Stimulated activated CD8-positive, alpha-beta memory T cell treated with anti-CD3 and anti-CD28 coated beads, Interleukin-12 subunit alpha, Interleukin-12 subunit beta, amount 100 ng/mL, for 1 hour (primary cell): ENCODE measurements at regions not wholly inside any gene's neighbourhood (a gene's known extent, or its start where the extent isn't known, plus 50 kb on each side); places are given as distances from the start of the nearest gene placed in this dataset.

Experiments used
- DNase-seq: peaks from one replicate; pipeline ENCODE4 v3.0.0-alpha.2; 2020; ENCODE audit warnings: low read depth

DNA sequence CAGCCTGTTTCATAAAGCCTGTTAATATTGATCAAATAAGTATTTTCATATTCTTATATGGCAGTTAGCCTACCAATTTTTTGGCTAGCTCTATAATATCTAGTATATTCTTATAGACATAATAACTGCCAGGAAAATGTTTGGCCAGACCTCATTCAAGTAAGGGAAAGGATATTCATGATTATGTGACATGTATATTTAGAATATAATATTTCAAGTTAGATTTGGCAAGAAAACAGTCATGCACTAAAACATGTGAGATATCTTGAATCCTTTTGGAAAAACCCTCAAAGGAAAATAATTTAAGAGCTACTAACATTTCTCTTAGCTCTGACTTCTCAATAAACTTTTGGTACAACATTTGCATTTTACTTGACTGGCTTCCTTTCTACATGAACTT lies 694.1 kb downstream of the PLCL1 start:
- DNase-seq, result no peak

DNA sequence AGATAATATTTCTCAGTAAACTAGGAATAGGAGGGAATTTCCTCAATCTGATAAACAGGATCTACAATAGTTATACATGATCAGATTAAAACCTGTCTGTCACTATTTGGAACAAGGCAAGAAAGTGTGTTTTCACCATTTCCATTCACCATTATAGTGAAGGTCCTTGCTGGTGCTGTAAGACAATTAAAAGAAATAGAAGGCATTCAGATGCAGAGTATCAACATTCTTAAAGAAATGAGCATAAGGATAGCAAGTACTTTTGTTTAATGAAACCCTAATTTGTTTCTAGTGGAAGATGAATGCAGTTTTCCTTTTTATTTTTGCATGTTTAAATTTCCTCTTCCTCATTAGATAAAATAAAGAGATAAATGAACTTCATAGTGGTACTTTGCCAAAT lies 693.7 kb downstream of the PLCL1 start:
- no peak for DNase-seq

DNA sequence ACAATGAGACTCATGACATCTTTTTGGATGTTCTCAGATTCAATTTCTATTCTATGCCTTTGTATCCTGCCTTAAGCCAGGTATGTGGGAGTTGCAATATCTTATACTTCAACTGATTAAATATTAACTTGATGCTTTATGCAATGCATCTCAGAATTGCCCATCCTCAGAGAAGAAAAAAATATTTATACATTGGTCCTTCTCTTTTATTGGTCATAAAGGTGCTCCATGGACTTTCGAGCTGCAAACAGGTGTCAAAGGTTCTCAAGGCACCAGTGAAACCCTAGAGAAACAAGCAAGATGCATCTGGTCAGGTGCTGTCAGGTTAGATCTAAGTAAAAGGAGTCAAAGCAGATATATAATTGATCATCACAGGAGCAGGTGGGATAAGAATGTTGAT lies 690.5 kb downstream of the PLCL1 start:
- DNase-seq, result no peak

DNA sequence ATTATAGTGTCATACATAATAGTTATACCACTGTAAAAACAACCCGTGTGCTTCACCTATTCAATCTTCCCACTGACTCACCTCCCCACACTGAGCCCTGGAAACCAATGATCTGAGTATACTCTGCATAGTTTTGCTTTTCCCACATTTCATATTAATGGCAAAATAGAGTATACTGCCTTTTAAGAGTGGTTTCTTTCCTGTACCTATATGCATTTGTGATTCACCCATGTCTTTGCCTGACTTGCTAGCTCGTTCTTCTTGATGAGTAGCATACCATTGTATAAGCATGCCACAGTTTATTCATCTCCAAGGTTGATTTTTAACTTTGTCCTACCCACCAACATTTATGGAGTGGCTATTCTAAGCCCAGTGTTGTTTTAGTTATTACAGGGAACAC lies 686.4 kb downstream of the PLCL1 start:
- no peak for DNase-seq

DNA sequence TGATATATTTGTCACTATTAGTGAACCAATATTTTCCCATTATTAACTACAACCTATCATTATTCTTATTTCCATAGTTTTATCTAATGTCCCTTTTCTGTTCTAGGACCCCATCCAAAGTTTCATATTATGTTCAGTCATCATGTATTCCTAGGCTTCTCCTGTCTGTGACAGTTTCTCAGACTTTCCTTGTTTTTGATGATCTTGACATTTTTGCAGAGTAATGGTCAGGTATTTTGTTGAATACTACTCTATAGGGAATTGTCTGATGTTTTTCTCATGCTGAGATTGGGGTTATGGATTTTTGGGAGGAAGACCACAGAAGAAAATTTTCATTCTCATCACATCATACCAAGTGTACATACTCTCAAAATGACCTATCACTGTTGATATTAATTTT lies 684.6 kb downstream of the PLCL1 start:
- DNase-seq, result no peak

DNA sequence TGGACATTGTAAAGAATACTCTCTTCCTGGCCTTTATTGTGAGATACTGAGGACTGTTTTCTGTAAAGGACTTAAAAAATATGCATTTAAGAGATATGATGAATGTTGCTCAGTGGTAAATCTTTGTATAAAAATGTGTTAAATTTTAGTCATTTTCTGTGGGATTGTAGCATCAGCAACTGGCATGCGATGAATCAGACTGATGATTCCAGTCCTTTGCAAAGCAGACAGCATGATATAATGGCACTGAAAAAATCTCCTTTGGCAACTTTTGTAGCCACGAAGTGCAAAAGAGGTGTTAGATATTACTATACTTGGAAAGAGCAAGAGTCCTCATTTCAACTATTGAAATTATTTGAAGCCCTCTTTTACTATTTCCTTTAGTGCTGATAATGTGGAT lies 678.7 kb downstream of the PLCL1 start:
- no peak for DNase-seq

DNA sequence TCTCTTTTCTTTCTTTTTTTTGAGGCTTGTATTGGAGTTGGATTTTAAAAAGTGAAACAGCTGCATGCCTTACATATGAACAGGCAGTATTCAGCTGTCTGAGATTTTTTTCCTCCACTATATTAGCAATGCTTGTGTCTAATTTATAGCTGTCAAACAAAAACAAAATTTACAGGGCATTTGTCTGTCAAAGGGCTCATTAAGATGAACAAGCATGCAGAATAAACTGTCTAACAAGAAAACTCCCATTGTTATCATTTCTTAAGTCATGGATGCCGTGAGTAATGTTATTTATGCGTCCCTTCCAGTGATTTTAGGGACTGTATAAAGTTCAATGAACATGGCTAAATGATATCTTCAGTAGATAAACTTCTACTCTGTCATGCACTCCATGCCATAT lies 674.7 kb downstream of the PLCL1 start:
- DNase-seq, result no peak

DNA sequence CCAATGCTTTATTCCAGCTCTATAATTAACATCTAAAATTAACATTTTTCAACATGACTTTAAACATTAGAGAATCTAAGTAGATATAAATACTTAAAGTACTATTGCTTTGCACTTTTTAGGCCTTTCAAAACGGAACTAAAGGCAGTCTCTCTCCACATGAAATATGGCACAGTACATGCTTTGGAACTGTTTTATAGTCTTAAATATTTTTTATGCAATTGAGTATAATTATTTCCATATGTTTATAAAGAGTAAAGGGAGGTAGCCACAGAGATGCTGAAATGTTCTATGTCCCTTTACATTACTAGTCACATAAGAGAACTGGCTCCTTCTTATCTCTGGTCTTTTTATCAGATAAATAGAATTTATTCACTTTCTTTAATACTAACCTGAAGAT lies 674.0 kb downstream of the PLCL1 start:
- no peak for DNase-seq

DNA sequence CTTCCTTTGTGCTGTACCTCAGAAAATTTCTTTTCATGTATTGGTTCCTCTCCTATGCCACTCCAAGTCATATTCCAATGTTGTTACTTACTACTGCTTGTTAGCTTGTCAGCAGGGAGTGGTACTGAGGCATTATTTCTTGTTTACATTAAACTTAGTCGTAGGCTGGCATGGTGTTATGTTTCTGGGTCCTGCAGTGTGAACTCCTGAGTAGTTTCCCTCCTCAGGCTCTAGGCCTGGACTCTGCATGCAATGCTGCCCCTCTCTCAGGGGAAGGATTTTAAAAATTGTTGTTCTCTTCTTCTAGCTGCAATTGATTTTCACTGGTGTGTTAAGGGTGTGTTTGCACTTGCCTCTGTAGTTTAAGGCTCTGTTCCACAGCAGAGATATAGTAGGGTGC lies 671.6 kb downstream of the PLCL1 start:
- no peak for DNase-seq

DNA sequence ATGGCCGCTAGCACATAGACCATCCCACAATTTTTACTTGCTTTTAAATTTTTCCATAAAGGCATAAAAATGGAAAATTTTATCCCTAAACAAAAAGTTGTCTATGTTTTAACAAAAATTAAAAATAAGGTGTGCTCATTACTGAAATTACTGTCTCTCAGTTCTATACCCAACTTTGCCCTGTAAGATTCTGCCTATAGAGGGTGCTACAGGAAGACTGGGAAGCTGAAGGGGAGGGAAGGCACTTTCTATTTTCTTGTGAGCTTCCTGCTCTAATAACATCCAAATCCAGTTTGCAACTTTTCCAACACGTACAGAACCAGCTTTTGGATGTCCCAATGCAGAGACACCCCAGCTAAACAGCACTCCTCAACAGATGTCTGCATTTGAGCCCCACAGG lies 666.9 kb downstream of the PLCL1 start:
- DNase-seq, result no peak

DNA sequence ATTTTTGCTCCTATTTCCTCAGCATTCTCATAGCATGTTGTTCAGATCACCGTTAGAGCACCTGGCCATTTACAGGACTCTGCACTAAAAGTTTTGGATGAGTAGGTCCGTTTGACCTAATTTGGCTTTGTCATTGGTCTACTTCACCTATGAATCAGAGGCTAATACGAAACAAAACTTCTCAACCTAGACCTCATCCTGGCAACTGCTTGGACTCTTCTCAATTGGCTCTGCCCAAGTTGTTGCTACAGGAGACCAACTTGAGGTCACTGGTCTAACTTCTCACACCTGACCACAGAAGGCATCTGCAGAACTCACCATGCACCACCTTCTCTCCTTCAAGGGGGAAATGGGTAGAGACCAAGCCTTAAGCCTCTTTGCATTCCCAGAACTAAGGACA lies 663.7 kb downstream of the PLCL1 start:
- DNase-seq, result no peak

DNA sequence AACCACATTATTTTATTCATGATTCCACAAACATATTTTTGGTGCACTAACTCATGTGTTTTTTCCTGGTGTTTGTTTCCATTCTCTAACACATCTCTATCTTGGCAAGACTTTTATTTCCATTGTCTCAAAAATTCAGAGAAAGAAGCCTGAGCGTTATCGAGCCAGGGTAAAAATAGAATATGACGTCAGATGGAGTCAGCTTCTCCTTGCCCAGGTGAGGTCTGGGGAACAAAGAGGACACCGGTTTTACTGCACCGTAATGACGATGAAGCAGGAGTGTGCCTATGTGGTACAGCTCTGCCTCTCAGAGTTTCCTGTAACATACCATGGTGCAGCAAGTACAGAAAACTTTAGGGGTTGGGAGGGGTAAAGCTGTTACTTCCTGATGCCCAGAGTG lies 661.6 kb downstream of the PLCL1 start:
- DNase-seq, result no peak

DNA sequence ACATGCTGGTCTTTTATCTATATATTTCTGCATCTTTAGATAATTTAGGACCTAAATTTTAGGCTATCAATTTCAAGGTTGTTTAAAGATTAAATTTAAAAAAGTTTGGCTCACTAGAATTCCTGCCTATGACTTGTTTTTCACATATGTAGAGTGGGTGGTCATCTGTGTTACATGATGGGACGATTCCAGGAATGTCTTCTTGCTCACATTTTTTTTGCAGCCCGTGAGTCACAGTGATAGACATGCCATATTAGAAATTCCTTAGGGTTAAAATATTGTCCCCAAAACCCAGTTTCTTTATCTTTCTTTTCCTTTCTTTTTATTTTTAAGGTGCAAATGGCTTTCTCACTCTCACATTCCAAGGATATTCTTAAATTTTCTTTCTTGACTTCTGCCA lies 652.0 kb downstream of the PLCL1 start:
- DNase-seq, result no peak

DNA sequence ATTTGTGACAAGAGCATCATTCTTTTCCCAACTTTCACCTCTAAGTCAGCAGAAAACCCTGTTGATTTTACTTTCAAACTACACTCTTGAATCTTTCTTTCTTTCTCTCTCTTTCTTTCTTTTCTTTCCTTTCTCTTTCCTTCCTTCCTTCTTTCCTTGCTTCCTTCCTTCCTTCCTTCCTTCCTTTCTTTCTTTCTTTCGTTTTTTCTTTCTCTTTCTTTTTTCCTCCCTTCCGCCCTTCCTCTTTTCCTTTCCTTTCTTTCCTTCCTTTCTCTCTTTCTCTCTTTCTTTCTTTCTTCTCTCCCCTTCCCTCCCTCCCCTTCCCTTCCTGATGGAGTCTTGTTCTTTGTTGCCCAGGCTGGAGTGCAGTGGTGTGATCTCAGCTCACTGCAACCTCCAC lies 649.5 kb downstream of the PLCL1 start:
- no peak for DNase-seq

DNA sequence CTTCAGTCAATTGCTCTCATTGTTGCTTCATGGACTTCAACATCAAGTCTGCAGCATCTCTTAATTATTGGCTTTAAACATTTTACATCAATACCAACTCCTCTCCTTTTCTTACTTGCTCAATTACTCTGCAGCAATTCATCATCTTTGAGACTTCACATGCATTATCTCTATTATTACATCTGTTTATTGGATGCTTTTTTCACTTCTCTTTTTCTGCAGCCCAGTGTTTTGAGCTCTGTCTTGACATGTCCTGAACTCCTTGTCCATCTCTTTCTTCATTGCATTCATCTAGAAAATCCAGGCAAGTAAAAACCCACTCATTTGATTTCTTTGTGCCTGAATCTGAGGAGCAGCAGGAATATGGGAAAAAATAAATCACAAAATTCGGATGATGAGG lies 647.9 kb downstream of the PLCL1 start:
- no peak for DNase-seq

DNA sequence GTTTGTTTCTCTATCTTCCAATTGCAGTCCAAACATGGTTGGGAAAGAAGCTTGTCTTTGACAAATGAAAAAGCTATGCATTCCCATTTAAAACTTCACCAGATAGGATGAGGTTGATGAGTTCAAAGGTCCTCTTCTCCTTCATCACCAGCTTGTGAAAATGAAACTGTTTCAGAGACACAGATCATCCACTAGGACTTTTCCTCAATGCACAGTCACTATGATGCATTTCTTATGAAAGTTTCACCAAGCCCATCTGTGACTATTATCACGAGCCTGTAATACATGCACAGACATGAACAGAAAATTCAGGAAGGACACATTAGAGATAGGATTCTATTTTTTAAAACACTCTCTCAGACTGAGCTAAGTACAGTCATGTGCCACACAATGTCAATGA lies 644.4 kb downstream of the PLCL1 start:
- no peak for DNase-seq

DNA sequence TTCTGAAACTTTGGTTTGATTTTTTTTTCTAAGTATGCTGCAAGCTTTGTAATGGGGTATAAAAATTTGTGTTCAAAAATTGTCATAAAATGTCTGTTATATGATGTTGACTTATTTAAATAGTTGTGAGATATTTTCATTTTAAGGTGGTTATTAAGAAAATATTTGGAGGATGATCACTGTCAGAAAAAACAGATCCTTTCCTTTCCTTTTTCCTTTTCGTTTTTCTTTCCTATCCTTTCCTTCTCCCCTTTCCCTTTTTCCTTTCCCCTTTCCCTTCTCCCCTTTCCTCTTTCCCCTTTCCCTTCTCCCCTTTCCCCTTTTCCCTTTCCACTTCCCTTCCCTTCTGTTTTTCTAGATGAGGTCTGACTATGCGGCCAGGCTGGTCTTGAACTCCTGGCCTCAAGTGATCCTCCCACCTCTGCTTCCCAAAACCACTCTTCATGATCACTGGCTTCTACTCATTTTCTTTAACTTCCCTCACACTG lies 640.5 kb downstream of the PLCL1 start:
- DNase-seq, result no peak

DNA sequence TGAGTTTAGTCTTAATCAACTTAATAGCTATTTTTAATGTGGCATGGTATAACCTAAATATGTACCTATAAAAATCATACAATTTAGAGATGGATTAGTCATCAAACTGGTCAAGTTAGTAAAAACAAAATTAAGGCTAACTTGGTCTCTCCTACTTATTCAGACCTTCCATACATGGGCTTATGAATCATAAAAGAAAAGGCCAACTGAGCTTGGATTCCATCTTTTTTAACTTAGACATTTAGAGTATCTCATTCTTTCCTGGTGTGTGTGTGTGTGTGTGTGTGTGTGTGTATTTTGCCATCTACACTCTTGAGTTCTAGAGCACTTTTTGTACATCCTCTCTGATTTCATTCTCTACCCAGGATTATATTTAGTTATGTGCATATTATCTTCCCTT lies 637.5 kb downstream of the PLCL1 start:
- no peak for DNase-seq

DNA sequence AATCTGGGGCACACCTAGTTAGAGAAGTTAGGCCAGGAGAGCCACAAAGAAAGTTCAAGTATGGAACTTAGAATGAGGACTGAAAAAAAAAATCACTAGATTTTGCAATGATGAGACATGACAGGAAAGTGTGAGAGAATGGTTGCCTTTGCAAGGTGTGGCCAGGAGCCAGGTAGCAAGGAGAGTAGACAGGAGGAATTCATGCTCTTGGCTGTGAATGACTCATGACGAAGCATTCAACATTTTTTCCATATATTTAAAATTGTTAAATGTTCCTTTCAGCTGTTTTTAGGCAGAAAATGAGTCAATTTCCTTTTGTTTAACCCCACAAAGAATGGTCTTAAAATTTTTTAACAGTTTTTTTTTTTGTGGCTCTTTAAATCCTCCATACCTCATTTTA lies 636.9 kb downstream of the PLCL1 start:
- no peak for DNase-seq

DNA sequence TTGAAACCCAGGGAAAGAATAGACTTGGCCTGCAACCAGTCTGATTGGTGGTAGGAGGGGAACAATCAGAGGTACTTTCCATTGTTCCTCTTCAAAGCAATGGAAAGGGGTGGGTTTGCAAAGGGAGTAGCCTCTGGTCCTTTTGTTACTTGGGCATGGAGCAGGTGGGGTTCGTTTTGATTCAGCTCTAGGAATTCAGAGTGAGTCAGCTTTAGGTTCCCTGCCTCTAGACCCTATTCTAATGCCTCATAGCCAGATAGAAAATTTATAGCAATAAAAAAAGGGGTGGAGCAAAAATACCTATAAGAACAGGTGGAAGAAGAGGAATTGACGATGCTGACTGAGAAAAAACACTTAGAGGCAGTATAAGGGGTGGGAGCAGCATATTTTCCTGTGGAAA lies 636.4 kb downstream of the PLCL1 start:
- no peak for DNase-seq

DNA sequence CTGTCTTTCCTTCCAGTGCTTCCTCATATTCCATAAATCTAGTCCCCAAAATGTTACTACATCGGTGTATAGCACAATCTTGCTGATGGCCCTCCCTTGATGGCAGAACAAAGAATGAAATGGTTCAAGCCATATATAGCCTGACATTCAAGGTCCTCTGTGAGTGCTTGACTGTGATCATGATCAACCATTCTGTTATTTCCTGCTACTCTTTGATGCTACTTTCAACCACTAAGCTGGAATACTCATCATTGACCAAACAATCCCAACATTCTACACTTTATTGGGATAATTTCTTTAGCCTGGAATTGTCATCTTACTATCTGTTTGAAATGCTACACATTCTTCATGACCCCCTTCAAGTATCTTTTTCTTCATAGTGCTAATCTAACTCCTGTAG lies 633.9 kb downstream of the PLCL1 start:
- no peak for DNase-seq

DNA sequence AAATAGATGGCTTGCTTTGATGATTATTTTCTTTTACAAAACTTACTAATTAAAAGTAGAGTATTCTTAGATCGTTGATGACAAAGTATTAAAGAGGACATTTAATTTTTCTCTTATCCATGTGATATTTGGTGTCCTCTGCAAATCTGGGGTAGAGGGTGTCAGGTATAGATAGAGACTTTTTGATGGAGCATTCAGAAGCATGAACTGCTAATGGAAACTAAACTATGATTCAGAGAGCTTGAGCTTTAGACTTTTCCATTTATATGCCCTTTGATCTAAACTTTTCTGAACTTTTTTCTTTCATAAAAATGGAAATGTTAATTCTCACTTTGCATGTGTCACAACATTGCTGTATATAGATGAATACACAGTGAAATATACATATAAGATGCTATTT lies 619.7 kb downstream of the PLCL1 start:
- DNase-seq, result no peak

DNA sequence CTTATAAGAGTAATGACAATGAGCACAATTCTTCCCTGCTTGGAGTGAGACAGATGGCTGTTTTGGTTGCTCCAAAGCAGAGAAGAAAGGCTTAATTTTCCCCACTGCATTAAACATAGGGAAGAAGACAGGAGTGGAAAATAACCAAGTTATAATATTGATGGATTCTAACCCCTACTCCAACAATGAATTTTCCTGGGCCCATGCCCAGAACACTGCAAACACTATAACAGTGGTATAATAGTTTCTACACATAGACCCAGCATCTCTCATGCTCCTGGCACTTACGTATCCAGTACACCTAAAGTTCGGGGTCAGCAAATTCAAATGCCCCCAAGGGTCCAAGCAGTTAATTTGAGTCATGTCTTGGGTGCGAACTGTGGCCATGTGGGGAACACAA lies 613.4 kb downstream of the PLCL1 start:
- no peak for DNase-seq

DNA sequence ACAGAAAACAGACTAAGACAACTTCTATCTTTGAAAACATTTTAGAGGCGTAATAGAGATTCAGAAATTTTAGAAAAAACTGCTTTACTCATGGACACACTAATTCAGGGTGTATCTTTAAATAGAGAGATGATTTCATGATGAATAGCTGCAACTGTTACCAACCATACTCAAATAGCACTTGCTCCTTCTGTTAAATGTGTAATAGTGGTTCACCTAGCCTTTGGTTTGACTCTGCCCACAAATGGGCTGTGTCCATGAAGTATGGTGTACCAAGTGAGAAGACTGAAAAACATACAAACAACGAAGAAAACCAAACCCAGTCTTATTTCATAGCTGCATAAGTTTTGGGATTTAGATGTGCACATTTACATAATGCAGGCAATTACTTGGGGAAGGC lies 610.6 kb downstream of the PLCL1 start:
- DNase-seq, result no peak

DNA sequence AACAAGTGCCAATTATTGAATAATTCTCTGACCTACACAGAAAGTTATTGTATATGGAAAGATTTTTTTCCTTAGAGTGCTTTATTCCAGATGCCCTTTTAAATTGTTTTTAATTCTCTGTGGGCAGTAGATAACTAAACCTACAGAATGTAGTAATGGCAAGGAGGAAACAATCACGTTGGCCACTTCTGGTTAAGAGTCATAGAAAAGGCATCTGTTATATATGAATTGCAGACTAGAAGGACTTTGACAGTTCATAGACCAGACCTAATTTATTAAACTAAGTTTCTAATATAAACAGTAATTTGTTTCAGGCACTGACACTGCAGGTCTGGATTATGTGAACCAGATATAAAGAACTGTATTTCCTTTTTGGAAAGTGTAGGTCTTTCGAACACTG lies 607.5 kb downstream of the PLCL1 start:
- no peak for DNase-seq
